ENCODE measurements at regions not wholly inside any gene's neighbourhood (a gene's known extent, or its start where the extent isn't known, plus 50 kb on each side); places are given as distances from the start of the nearest gene placed in this dataset.
A peak's percentile ranks its signal among the peaks of the same experiment; 100 is the strongest.

DNA sequence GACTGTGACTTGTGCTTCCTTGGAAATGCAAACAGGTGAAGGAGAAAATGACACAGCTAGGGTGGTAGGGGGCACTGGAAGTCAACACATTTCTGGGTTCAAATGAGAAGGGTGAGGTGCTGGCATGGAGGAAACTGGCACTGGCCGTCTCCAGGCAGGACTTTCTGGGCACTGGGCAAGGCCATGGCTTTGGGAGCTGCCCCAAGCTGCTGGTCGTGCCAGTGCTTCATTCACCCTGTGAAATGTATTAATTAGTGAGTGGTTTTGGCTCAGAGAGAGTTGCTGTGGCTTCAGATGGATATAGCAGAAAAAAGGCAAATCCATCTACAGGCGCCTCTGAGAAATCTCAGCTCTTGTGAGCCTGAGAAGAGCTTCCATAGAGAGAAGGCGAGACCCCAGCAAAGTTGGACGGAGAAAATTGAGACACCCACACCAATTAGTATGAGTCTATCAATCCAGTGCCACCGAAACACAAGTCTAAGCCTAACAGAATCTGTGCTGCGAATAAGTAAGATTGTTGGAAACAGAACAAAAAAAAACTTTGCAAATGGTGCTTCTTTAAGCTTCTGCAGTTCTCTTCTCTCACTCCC, 202.1 kb upstream of the TNP1 start:
- no peak for DNase-seq (ENCODE audit: low spot score)

DNA sequence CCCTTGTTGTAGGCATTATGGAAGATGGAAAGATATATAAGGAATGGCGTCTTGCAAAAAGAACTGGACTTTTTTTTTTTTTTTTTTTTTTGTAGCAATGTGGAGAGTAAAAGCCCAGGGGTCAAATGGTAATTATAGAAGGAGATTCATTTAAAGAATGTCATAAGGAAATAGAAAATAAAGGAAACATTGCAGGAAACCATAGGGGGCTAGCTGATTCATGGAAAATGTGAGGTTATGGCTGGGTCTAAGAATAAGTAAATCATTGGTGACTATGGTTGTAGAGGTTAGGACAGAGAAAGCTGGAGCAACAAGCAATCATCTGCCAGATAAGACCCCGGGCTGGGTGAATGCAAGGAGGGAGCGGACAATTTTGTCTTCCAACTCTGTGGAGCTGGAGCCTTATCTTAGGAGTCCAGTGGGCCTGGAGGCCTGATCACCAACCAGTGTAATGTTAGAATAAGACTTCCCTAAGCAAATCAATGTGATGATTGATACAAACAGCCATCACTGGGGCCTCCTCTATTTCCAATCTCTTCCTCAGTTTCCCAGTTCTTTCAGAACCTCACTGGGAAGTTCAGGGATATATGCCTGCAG, 201.2 kb upstream of the TNP1 start:
- no peak for DNase-seq (ENCODE audit: low spot score)

DNA sequence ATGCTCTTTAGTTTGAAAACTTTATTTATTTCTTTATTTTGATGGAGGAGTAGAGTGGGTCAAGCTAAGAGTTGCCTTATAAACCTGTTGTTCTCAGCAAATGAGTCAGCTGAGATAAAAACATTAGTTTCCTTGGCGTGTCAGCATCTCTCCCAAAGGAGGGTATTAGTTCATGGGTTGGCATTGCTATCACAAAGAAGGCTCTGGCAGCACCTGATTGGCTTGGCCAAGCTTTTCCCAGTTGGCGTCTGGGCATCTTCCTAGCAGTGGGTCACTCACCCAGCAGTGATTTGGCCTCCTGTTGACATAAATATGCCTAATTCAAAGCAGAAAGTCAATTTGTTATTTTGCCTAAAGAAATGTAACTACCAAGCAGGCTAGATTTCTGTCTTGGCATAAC, 200.7 kb upstream of the TNP1 start:
- no peak for DNase-seq (ENCODE audit: low spot score)

DNA sequence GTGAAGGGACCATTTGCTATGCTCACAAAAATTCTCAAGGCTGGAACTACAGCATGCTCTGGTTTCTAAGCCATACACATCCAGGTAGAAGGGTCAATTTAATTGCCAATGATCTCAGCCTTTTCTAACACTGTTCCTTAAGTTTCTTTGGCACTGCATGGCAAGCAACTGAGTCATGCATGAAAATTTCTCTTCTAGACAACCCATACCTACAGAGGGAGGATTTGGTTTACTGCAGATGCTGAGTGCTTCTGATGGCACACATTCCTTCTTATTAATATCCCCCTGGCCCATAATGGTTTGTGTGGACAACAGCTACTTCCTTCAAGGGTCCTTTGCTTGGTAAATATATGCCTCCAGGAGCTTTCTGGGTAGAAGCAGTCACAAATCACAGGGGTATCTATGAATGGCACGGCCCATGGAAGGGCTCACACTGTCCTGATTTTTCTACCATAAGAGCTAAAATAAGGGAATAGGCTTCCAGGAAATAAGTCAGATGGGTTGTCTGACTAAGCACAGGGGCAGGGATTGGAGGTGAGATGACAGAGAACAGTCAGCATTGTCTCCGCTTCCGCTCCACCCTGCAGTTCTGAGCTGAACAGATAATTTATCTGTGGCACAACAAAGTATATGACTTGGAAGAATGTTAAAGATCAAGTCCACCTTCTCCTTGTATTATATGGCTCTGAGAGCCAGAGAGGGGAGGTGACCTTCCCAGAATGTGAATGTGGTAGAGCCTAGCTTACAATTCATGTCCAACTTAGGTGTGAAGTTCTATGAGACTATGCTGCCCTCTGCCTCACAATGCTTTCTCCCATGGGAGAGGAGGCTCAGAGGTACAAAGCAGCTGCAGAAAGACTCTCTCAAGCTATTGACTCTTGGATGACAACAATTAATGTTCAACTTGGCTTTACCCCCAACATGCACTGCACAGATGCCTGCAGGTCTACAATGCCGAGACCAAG, 199.2 kb upstream of the TNP1 start:
- DNase-seq (ENCODE audit: low spot score), result no peak

DNA sequence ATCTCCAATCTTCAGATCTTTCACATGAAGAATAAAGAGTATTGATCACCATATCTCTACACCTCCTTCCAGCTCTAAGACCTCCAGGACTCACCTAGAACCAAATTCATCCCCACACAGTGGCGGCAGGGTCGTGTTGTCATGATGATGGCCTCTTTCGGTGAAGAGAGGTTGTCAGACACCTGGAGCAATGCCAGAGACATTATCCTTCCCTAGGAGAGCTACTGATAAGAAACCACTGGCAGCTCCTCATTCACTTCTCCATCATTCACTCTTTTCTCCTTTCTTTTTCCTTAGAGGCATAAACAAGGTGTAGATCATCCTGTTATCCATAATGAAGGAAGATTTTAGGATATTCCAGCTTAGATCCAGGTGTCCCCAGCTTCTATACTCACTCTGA, 197.9 kb upstream of the TNP1 start:
- DNase-seq (ENCODE audit: low spot score), result no peak

DNA sequence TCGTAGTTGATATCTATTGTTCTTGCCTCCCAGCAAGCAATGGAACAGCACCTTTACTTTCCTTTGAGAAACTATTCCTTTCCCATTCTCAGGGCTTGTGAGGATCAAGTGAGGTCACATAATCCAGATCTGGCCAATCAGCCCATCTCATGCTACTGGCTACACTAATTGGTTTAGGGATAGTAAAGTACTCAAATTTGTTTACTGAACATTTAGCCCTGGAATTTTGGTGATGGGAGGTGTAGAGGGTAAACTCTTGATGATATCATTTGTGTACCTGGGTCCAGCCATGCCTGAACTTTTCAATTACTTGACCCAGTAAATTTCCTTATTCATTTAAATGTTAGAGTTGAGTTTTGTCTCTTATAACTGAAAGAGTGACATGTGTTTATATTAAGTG, 195.8 kb upstream of the TNP1 start:
- no peak for DNase-seq (ENCODE audit: low spot score)

DNA sequence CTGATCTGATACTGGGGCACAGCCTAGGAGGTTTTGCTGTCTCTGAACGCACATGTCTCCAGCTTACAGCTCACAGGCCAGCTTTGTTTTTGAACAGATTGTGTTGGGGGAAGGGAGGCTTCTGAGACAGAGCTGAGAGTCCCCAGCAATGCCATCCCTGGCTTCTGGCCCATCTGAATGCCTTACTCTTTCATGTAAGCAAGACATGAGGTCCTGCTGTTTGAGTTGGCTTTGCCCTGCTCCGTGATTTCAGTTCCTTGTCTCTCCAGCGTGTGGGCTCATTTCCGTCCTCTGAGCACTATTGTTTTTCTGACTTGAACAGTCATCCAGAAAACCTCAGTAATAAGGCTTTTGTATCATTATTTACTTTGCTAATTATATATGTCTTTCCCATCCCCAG, 194.9 kb upstream of the TNP1 start:
- no peak for DNase-seq (ENCODE audit: low spot score)

DNA sequence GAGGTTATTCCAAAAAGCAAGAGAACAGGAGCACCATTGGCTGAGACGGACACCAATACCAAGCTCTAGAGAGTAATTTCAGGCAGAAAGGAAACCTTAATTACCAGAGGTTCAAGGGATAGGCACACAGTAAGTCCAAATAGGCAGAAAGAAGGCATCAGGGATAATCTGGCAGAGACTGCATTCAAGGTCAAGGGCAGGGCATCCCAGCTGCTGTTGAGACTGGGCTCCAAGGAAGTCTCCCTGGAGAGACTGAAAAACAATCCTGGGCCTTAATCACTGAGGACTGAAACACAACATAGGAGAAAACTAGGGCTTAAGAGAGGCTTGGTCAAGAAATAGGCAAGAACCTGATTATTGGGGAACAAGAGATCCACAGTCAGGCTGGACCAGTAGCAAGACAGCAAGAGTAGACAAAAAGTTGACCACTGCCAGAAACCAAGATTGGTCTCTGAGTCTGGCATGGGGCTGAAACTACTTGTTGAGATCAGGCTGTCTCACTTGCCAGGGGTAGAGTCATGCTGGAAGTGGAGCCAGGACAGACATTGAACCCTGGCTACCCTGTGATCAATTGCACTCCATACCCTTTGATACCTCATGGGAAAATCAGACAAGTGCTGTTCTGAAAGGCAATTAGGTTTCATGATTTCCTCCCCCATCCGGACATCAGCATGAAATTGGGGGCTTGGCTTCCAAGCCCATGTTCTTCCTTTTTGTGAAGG, 193.2 kb upstream of the TNP1 start:
- no peak for DNase-seq (ENCODE audit: low spot score)

DNA sequence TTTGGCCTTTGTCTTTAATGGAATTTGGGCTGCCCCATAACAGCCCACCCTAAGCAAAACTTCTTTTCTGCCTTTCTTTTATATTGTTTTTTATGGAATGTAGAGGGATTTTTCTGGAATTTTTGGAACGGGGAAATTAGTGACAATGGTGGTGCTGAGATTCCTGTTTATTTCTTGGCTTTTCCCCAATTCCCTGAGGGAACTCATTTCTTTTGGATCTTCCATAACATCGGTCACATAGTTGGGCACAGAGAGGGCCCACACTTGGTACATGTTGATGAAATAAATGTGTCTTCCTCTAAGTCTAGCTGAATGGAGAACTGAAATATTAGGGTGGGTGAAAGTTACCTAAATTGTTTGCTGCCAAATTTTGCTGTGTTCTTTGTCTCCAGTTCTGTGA, 191.6 kb upstream of the TNP1 start:
- no peak for DNase-seq (ENCODE audit: low spot score)

DNA sequence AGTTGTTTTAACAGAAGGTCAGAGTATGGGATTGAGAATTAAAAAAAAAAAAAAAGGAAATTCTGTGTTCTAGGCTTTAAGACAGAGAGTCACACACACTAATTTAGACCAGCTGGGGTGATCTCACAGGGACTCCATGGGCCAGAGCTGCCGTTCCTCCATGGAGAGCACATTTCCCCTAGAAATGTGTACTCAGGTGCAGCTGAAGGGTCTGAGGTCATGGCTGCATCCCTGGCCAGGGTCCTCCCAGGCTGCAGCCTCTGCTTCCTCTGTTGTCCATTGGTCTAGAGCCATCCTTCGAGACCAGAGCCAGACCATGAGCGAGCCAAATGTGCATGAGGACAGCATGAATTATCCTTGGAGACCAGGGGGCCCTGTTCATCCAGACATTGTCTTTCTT, 190.1 kb upstream of the TNP1 start:
- DNase-seq (ENCODE audit: low spot score), result no peak

DNA sequence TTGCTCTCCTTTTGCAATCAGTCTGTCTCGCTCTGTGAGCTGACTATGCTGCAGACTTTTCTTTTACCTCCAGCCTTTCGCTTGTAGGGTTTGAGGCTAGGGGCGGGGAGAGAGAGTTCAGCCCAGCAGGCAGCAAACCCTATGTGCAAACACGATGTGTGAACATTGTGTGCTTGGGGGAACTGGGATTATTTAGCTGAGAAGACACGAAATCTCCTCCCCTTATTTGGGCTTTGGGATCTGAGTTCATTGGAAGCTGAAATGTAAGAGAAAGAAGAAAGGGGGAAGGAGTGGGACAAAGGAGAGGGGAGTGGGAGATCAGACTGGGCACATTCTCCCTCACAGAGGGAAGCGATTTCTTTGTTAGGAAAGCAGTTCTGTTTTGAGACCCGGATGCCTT, 189.6 kb upstream of the TNP1 start:
- DNase-seq (ENCODE audit: low spot score), result peak; percentile 16

DNA sequence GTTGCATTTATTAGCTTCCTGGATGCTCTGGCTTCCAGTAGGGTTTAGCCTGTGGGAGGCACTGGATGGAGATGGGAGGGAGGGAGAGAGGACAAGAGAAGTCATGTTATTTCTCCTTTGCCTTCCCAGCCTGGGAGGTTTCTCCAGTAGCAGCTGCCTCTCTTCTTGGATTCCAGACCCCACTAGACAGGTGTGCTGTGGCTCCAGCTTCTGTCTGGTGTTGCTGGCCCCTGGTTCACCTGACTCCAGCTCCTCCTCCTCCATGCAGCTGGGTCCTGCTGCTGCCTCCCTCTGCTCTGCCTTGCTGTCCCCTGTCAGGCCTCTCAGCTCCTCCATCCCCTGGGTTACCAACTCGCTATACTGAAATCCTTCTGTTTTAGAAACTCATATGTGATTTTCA, 188.9 kb upstream of the TNP1 start:
- DNase-seq (ENCODE audit: low spot score), result no peak

DNA sequence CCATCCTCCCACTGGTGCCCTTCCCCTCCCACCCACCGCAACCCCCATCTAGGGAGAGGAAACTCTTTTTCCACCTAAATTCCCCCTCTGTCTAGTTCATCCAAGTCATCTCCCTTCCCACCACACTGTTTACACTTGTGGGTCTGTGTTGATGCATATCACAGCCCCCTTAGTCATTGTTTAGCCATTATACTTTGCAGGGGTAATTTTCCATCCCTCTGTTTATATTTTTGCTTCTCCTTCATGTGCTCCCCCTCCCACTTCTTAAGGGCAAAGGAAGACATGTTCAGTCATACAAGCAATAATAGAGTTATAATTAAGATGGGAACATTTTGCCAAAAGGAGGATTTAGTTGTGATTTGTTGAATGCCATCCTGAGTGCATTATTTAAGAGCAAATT, 187.8 kb upstream of the TNP1 start:
- DNase-seq (ENCODE audit: low spot score), result no peak

DNA sequence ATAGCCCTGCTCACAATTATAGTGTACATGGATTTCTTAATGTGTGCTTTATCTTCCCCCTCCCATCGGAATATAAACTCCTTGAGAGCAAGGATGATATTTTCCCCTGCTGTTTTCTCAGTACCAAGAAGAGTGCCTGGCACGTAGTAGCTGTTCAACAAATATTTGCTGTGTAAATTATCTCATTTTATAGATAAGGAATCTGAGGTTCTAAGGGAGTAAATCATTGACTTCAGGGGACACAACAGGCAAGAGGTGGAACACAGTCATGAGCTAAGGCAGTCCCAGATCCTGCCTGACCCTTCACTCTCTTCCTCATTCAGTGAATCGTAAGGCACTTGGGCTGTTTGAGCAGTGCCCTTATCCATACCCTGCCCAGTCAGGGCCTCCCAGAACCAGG, 187.3 kb upstream of the TNP1 start:
- no peak for DNase-seq (ENCODE audit: low spot score)

DNA sequence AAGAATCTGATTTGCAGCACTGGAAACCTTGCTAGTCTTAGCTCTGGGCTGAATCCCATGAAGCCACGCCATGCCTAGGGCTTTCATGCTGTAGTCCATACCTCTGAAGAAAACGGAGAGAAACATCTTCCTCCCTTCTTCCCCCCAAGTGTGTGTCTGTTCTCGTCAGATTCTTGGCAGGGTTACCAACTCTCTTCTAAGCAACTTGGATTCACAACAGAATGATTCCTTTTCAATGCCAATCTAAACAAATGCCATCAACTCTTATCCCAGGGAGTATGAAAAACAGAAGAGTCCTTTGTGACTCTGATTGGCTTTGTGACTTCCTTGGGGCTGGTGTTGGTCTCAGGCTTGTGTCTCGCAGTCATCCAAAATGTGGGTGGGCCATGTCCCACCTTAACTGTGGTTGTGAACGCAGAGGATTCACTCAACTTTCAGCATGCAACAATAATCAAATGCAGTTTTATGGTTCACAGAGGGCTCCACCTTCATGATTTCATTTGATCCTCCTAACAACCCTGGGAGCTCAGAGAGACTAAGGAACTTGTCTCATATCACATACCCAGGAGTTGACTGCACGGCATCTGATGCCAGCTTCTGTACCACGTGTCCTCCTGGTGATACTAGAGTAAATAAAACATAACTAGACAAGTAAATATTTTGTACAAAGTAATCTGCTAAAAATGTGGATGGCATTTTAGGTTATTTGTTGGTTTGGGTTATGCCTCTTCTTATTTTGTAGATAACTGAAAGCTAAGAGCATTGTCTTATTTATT, 186.0 kb upstream of the TNP1 start:
- DNase-seq (ENCODE audit: low spot score), result no peak

DNA sequence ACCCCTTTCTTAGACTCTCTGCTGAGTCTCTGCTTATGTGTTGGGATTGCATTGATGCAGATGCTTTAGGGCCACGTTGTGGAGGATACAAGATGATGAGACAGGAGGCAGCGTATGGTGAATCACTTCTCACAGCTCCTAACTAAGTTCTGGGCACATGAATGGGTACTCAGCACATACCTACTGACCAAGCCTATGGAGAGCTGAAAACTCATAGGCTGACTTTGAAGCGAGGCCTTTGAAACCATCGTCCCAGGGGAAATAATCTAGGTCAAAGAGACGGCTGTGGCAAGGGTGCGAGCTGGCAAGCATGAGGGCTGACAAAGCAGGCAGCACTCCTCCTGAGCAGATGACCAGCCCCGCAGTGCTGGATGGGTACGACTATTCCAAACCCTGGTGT, 180.2 kb upstream of the TNP1 start:
- no peak for DNase-seq (ENCODE audit: low spot score)

DNA sequence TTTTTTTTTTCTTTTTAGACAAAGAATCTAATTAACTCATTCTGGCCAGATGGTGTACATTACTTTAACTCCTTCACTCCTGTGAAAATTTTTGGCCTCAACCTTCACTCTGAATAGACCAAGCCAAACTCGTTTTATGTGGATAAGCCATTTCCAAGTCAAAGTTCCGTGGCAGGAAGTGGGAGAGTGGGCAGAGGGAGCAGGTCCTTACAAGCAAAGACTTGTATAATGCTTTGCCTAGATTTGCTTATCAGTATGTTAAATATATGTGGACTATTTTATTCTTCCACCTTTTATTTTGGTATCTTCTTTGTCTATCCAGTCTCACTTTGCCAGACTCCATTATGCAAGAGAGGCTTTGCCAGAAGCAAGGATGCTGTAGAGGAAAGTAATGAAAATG, 178.1 kb upstream of the TNP1 start:
- no peak for DNase-seq (ENCODE audit: low spot score)

DNA sequence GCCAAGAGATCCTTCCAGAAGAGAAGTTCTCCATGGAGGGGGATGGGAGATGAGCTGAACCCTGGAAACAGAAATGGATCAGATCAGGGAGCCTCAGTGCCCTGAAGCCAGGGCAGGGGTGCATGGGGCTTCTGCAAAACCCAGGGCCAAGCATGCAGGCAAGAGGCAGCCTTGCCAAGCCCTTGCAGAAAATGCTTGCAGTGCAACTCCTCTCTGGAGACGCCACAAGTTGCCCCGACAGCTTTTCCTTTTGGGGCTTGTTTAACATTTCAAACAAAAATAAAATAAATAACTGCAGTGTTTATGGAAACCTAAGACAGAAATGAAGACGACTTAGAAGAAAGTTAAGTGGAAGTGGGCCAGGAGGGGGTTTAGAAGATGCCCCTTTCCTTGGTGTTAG, 177.5 kb upstream of the TNP1 start:
- no peak for DNase-seq (ENCODE audit: low spot score)

DNA sequence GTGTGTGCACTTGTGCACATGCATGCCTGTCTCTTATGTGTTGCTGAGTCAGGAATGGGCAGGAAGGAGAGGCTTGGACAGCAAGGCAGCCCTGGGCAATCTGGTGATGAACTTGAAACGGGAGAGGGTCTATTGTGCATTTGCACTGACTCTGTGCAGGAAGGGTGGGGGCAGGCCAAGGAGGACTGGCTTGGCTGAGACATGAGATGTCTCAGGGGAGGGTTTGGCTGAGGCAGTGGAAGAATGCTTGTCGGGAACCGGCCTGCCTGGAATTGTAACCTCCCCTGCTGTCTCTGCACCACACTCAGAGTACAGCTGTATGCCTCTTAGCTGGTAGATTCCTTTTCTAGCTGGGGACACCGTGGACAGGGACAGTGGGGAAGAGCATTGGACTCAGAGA, 176.1 kb upstream of the TNP1 start:
- DNase-seq (ENCODE audit: low spot score), result no peak

DNA sequence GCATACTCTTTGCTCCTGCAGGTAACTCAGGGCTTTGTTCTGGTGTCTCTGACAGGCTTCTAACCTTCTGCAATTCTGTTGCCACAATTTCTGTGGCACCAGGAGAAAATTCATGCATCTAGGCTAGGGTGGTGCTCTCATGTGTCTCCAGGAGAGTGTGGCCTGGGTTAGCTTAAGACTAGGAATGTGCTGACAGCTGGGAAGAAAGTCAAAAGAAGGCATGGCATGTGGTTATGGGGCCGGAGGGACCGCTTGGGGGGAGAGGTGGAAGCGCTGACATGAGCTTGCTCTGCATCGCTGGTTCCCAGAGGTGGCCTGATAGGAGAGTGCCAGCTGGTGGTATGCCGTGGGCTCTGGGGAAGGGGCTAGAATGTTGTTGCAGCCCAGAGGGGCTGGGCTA, 173.3 kb upstream of the TNP1 start:
- DNase-seq (ENCODE audit: low spot score), result no peak

DNA sequence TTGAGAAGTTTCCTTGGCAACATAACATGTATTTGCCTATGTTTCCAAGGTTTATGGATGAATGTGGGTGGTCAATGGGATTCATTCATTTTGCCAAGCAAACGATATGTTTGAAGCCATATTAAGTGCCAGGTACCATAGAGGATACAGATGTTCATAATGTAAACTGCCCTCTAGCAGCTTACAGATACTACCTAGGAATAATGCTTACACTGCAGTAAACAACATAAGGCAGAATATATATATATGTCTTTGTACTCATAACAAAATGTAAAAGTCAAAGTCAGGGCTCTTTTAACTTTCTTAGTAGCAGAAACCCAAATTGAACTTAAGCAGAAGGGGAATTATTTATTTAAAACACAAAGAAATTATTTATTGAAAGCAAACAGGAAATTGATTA, 171.6 kb upstream of the TNP1 start:
- DNase-seq (ENCODE audit: low spot score), result no peak

DNA sequence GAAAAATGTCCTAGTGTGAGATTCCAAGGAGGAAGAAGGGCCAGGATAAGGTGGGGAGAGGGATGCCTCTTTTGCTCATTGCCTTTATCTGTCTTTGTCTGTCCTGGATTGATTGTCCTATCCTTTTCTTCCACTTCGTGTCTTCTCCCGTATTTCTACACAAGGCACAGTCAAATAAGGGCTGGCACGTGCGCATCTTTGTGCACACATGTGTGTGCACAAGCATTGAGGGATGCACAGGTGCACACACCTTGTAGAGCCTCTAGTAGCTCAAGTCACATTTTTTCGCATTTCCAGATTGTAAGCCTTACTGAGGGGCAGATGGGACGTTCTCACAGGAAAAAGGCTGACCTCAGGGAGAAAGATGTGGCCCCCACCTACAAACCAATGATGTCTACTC, 170.2 kb upstream of the TNP1 start:
- no peak for DNase-seq (ENCODE audit: low spot score)

Measured in iPS-NIHi11 (cell line).